NCI-H2196 (cell line): ENCODE measurements at regions not wholly inside any gene's neighbourhood (a gene's known extent, or its start where the extent isn't known, plus 50 kb on each side); places are given as distances from the start of the nearest gene placed in this dataset.

Experiments
- DNase-seq: peaks from one replicate; lab custom pipeline; 2025; ENCODE audit not compliant: unreplicated experiment; lab: John Stamatoyannopoulos, UW

DNA sequence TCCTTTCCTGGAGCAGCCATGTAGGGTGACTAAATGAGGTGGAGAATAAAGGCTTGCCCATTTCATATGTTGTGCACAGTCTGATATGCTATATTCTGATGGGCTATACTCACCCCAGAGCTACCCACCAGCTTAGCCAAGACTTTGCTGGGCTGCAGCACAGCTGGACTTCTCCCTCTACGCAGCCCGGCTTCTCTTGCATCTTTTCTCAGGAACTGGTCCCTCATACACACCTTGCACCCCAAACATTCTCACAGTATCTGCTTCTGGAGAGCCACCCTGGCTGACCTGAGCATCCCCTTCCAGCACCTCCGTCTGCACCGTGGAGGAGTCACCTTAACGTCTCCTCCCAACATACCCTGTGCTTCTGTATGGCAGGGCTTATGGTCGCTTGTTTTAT is 150.8 kb upstream of the PMEPA1 start:
- no peak for DNase-seq

DNA sequence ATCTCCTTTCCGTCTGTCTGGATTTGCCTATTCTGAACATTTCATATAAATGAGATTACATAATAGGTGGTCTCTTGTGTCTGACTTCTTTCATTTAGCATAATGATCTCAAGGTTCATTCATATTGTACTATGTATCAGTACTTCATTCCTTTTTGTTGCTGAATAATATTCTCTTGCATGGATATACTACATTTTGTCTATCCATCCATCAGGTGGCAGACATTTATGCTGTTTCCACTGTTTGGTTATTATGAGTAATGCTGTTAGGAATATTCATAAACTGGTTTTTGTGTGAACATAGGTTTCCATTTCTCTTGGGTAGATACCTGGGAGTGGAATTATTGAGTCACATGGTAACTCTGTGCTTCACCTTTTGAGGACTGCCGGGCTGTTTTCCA is 148.2 kb upstream of the PMEPA1 start:
- DNase-seq = no peak

- no peak for DNase-seq
These were observed 147.3 kb upstream of the PMEPA1 start for GRCh38 chr20:57857118-57857517.

DNA sequence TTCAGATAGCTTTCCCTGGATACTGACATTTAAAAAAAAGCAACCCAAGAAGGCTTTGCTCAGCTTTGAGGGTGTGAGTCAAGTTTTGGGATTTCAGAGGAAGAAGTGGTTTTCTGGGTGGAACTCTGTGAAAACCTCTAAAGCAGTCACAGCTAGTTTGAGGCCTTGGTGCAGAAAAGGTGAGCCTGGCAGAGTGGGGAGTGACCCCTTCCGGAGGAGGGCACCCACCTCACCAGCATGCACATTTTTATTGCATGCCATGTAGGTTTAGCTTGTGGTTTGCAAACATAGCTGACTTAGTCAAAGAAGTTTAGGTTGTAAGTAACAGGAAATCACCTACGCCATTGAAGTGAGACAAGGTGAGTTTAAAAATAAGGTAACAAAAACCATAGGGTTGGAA is 146.8 kb upstream of the PMEPA1 start:
- DNase-seq = no peak

DNA sequence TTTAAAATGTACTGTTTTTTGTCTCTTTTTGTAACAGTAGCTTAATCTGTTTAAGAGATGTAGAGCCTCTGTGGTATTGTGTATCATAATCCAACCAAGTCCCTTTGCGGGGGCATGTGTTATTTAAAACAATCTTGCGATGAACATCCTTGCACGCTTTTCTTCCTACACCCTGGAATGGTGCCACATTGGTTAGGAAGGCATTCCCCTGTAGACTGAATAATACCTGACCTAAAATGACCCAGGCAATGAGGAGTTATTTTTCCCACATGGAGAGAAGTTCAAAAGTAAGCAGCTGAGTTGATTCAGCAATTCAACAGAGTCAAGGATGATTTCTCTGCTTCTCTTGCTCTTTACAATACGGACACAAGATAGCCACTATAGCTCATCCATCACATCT is 142.0 kb upstream of the PMEPA1 start:
- DNase-seq = no peak

- DNase-seq = no peak
These were observed 141.3 kb upstream of the PMEPA1 start for GRCh38 chr20:57851025-57851682.

- no peak for DNase-seq
These were observed 139.9 kb upstream of the PMEPA1 start for GRCh38 chr20:57849521-57850215.

GRCh38 chr20:57849121-57849520 is 139.3 kb upstream of the PMEPA1 start:
- DNase-seq = no peak

DNA sequence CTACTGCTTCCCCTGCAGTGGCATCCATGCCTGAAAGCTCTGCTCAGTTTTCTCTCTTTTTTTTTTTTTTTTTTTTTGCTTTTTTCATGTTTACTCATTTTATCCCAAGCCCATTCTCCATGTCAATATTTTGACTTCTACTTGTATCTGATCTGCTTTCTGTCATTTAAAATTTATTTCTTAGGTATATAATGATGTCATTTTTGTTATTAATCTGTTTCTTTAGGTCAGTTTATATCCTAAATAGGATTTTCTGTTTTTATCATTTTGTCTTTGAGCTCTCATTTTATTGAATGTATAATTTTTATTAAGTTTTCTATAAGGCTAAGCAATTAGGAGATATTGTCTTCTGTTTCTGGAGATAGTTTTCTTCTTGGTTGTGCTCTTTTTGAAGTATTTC is 138.5 kb upstream of the PMEPA1 start:
- no peak for DNase-seq

- no peak for DNase-seq
These were observed 137.3 kb upstream of the PMEPA1 start for GRCh38 chr20:57847104-57847503.

DNA sequence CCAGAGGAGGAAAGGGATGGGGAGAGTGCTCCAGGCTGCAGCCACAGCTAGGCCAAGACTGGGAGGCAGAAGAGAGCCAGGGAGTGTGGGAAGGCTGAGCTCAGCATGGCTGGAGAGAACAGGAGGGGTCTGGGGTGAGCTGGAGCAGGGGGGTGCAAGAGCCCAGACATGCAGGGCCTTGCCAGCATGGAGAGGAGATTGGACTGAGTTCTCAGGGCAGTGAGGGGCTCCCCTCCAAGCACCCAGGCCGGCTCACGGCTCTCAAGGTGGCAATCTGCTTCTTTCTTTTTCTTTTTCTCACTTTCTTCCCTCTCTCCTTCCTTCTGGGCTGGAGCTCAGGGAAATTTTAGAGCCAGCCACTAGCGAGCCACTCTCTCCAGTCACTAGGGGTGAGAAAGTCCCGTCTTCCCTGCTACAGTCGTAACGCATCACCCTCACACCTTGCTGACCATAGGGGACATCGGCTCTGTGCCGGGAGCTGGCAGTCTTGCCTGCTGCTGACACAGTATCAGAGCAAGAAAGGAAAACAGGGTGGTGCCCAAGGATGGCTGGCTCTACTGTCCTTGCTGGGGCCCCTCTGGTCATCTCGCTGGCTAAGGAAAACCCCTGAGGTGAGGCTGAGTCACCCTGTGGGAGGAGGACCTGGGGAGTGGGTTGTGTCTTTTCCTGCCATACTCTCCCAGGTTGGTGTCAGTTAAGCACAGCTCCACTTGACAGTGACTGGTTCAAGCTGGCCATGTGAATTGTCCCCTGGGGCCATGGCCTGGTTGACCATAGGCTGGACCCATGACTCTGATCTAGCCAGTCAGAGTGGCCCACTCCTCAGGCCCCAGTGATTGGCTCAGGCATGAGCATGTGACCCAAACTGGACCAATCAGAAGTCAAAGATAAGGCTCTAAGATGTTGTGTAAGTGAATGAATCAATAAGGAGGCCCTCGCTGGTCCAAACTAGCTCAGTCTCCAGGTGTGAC is 135.1 kb upstream of the PMEPA1 start:
- no peak for DNase-seq

GRCh38 chr20:57843941-57844625 is 134.3 kb upstream of the PMEPA1 start:
- no peak for DNase-seq

DNA sequence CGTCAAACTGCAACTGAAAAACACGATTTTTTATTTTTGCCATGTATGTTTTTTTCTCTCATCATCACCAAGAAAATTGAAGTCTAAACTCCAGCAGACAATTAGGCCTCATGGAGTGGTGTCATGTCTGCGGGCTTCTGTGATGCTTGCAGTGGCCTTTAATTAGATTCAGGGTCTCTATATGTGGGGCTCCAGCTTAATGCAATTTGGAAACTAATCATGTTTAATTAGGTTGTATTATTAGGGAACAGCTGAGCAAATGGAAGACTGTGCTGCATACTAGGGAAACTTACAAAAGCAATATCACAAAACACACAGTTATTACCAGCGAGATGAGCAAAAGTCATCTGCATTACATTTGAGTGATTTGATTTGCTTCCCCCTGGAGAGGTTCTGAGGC is 132.9 kb upstream of the PMEPA1 start:
- no peak for DNase-seq

DNA sequence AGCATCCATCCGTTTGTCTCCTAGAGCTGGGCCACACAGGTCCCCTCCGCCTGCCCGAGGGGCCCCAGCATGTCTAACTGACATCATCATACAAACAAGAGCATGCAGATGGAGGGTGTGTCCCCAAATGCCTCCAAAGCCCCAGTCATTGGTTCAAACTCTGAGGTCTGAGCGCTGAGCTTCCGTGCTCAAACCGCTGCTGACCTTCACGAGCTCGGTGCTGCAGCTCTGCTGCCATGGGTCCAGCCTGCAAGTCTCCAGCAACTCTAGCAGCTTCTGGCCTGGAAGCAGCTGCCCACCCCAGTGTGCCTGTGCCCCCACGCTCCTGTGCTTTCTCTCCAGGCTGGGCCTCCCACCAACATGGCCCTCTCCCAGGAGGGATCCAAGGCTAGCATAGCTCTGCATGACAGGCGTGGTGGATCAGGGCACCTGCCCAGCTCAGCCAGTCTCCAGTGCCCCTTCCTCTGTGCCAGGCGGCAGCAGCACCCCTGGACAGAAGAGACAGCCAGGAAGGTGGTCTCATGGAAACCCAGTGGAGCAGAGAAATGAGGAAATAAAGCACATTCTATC is 131.6 kb upstream of the PMEPA1 start:
- no peak for DNase-seq

DNA sequence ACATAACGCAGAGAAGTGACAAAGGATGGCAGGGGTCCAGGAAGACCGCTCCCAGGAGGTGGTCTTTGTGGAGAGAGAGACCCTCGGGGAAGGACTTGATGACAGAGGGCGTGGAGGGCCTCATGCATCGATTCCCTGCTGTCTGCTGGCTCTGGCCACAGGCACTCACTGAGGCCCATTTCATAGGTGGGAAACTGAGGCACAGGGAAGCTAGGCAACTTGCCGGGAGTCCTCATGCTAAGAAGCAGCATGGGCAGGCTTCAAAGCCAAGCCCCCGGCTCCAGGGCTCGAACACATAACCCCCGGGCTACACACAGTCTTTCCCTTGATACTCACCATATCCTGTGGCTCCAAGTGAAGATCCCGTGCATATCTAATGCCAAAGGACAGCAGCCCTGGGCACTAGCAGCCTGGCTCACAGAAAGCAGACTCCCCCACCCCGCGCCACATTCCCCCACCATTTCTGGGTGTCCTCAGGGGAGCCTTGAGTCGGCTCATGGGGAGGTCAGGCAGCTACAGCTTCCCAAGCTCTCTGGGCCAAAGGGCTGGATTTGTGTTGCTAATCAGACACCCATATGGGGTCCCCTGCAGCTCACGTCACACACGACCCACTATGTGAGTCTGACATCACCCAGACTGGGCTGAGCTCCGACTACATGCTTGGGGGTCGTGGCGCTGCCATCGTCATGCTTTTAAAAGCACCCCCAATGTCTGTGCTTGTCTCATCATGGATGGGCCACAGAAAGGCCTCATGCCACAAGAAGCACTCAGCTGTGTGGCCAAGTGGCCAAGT is 130.9 kb upstream of the PMEPA1 start:
- DNase-seq = no peak

GRCh38 chr20:57840066-57840465 is 130.3 kb upstream of the PMEPA1 start:
- no peak for DNase-seq

- DNase-seq = no peak
These were observed 128.9 kb upstream of the PMEPA1 start for GRCh38 chr20:57838670-57839151.

GRCh38 chr20:57837208-57838035 is 127.6 kb upstream of the PMEPA1 start:
- no peak for DNase-seq
